Lung (tissue), 11 donors: ENCODE measurements at regions not wholly inside any gene's neighbourhood (a gene's known extent, or its start where the extent isn't known, plus 50 kb on each side); places are given as distances from the start of the nearest gene placed in this dataset.

ENCODE experiments used
- ATAC-seq: fragments of 200-7000 bp; cut with Tn5 transposase; one replicate; pipeline ENCODE4 v1.9.1; 2020; ENCODE audit warnings: moderate number of reproducible peaks; ENCODE audit not compliant: insufficient read depth, low FRiP score
- DNase-seq, 3 donors: peaks; one replicate each; pipeline ENCODE4 v3.0.0-alpha.2; 2013 to 2017
- H3K27ac ChIP-seq, 2 donors: one replicate each; pipeline ENCODE4 v1.5.1; 2013; ENCODE audit warnings: mild to moderate bottlenecking in 2 of 2, moderate library complexity in 2 of 2, control low read depth in 1 of 2, inconsistent platforms in 1 of 2, low read depth in 1 of 2, low read length in 1 of 2
- H3K27me3 ChIP-seq, 3 donors: one replicate each; pipeline ENCODE4 v1.5.1; 2013; ENCODE audit warnings: low read length in 2 of 3; ENCODE audit not compliant: control insufficient read depth in 3 of 3, insufficient read depth in 3 of 3
- H3K36me3 ChIP-seq, 4 donors: one replicate each; pipeline ENCODE4 v1.5.1; 2013; ENCODE audit warnings: low read length in 4 of 4, mild to moderate bottlenecking in 1 of 4, moderate library complexity in 1 of 4; ENCODE audit not compliant: control insufficient read depth in 4 of 4, insufficient read depth in 4 of 4
- H3K4me1 ChIP-seq, 5 donors: one replicate each; pipeline ENCODE4 v1.5.1; 2013; ENCODE audit warnings: low read length in 5 of 5, mild to moderate bottlenecking in 2 of 5, moderate library complexity in 1 of 5; ENCODE audit not compliant: control insufficient read depth in 5 of 5, insufficient read depth in 5 of 5
- H3K4me3 ChIP-seq: one replicate; pipeline ENCODE4 v1.5.1; 2013; ENCODE audit warnings: mild to moderate bottlenecking, control low read depth, moderate library complexity
- H3K9ac ChIP-seq, 2 donors: one replicate each; pipeline ENCODE4 v1.5.1; 2013; ENCODE audit warnings: low read length in 2 of 2, control low read depth in 1 of 2; ENCODE audit not compliant: insufficient read depth in 1 of 2
- H3K9me3 ChIP-seq, 4 donors: one replicate each; pipeline ENCODE4 v1.5.1; 2013; ENCODE audit warnings: low read length in 3 of 4, mild to moderate bottlenecking in 1 of 4, moderate library complexity in 1 of 4; ENCODE audit not compliant: control insufficient read depth in 4 of 4, insufficient read depth in 3 of 4
- CTCF ChIP-seq: IDR thresholded peaks from 2 replicates; pipeline ENCODE4 v1.5.1; 2012; ENCODE audit warnings: mild to moderate bottlenecking; ENCODE audit errors: control extremely low read depth, extremely low read depth
- WGBS, 2 donors: extraction: QIAGEN DNeasy Blood & Tissue Kit; methylation state at CpG; one replicate each; pipeline ENCODE4 v1.1.7; 2013; 5-methylcytosine and 5-hydroxymethylcytosine counted together
- donor health status: control.
- donor health status: control.
- donor health status: Bipolar disorder and iron deficiency.
- donor health status: healthy.
- donor health status: DM: yes; HTN: yes; CAD: no.

GRCh38 chr6:129774697-129775447 is 64.9 kb upstream of the ARHGAP18 start:
- WGBS, 2 donors = 41 to 66% methylated on average over 8 of the region's 8 CpGs

GRCh38 chr6:129773304-129773703 is 63.3 kb upstream of the ARHGAP18 start:
- WGBS, 2 donors = 50 to 59% methylated on average over 2 of the region's 2 CpGs

More at GRCh38 chr6:129774697-129775447, 64.9 kb upstream of the ARHGAP18 start:
- Histone ChIP-seq H3K9me3 (peaks cover 0 to 4% (median 1%) of the 10 kb centered on the region in 4 donors), H3K9ac (no peak overlapping the region), H3K4me1 (no peaks in the 10 kb centered on the region), H3K36me3 (no peaks in the 10 kb centered on the region), H3K4me3 (no peak overlapping the region), H3K27ac (no peak overlapping the region), H3K27me3 (peaks cover 0 to 7% (median 0%) of the 10 kb centered on the region in 3 donors)
- peak; percentile 54 for TF ChIP-seq CTCF
- DNase-seq (peak; percentile 73 to 87 (median 74)), ATAC-seq (peak; percentile 84)

GRCh38 chr6:129771678-129772077 is 61.7 kb upstream of the ARHGAP18 start:
- no peak overlapping the region for H3K4me3 ChIP-seq
- H3K27me3 ChIP-seq = peaks cover 0 to 25% (median 18%) of the 10 kb centered on the region in 3 donors
- H3K27ac ChIP-seq = no peak overlapping the region
- H3K4me1 ChIP-seq = peaks cover 0 to 9% (median 0%) of the 10 kb centered on the region in 5 donors
- WGBS, 2 donors = 94% methylated on average over 4 of the region's 4 CpGs
- ATAC-seq = no peak
- no peaks in the 10 kb centered on the region for H3K9me3 ChIP-seq
- no peak overlapping the region for H3K9ac ChIP-seq
- no peak for TF ChIP-seq CTCF
- H3K36me3 ChIP-seq = no peaks in the 10 kb centered on the region
- no peak for DNase-seq

More at GRCh38 chr6:129773304-129773703, 63.3 kb upstream of the ARHGAP18 start:
- no peak for DNase-seq
- Histone ChIP-seq H3K4me1 (no peaks in the 10 kb centered on the region), H3K36me3 (no peaks in the 10 kb centered on the region), H3K4me3 (no peak overlapping the region), H3K9ac (no peak overlapping the region), H3K27ac (no peak overlapping the region), H3K9me3 (peaks cover 0 to 2% (median 0%) of the 10 kb centered on the region in 4 donors), H3K27me3 (peaks cover 0 to 13% (median 2%) of the 10 kb centered on the region in 3 donors)
- no peak for ATAC-seq
- TF ChIP-seq CTCF = no peak
